ENCODE measurements at regions not wholly inside any gene's neighbourhood (a gene's known extent, or its start where the extent isn't known, plus 50 kb on each side); places are given as distances from the start of the nearest gene placed in this dataset.
"Not testable (repeated sequence)": the region's sequence is repeated elsewhere in the genome, so short reads cannot be mapped to it uniquely, and the experiment has no call there.

- DNase-seq (ENCODE audit: low spot score); H3K27ac ChIP-seq (ENCODE audit: extremely low read length, insufficient read depth, low read length); H3K4me1 ChIP-seq (ENCODE audit: insufficient read depth, low read length); intact Hi-C loops (cut with micrococcal nuclease; ENCODE audit: unreplicated experiment); H3K4me3 ChIP-seq (replicated peaks in 1 of 3; ENCODE audit: insufficient read depth in 1 of 3, low read depth in 2 of 3, low read length in 3 of 3); H2AFZ ChIP-seq (ENCODE audit: low read length); H3K36me3 ChIP-seq (replicated peaks in 1 of 2; ENCODE audit: control insufficient read depth in 1 of 2, insufficient read depth in 2 of 2, low read length in 2 of 2); H3K79me2 ChIP-seq (ENCODE audit: insufficient read depth, low read length); H4K20me1 ChIP-seq (ENCODE audit: insufficient read depth, low read length); FAIRE-seq; H3K27me3 ChIP-seq (ENCODE audit: control insufficient read depth in 1 of 2, insufficient read depth in 2 of 2, low read length in 2 of 2); POLR2A ChIA-PET; ATAC-seq; CTCF ChIA-PET (ENCODE audit: low intra/inter-chr PET ratio, low total read pairs); H3K9ac ChIP-seq (ENCODE audit: insufficient read depth, low read depth, low read length); in situ Hi-C loops (cut with HindIII; ENCODE audit: extremely low pct_ligation_motif_present, low pct_unique_long_range_greater_than_20kb); BruUV-seq (replicated peaks); H3K9me3 ChIP-seq (ENCODE audit: low read length); H3K4me2 ChIP-seq (ENCODE audit: low read depth, low read length): not testable (repeated sequence)
Observed at GRCh38 chrY:3120716-3121115, 185.5 kb downstream of the ZFY start.

DNA sequence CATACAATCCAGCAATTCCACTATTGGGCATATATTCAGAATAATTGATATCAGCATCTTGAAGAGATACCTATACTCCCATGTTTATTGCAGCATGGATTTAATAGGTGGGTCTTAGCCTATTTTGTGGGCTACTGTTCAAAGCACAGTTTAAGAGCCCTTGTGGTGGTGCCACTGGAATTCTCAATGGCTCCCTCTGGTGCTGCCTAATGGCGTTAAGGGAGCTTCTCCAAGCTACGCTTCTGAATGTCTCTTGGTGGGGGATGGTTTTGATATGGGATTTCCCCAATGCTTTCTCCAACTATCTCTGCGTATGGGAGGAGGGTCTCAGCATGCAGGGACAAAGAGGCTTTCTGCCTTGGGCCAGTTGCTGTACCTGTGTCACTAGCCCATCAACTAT is 188.3 kb downstream of the ZFY start:
- H3K4me1 ChIP-seq (ENCODE audit: insufficient read depth, low read length); H3K4me3 ChIP-seq (replicated peaks in 1 of 3; ENCODE audit: insufficient read depth in 1 of 3, low read depth in 2 of 3, low read length in 3 of 3); CTCF ChIA-PET (ENCODE audit: low intra/inter-chr PET ratio, low total read pairs); intact Hi-C loops (cut with micrococcal nuclease; ENCODE audit: unreplicated experiment); H3K79me2 ChIP-seq (ENCODE audit: insufficient read depth, low read length); H3K9ac ChIP-seq (ENCODE audit: insufficient read depth, low read depth, low read length); H3K4me2 ChIP-seq (ENCODE audit: low read depth, low read length); DNase-seq (ENCODE audit: low spot score); BruUV-seq (replicated peaks); H3K36me3 ChIP-seq (replicated peaks in 1 of 2; ENCODE audit: control insufficient read depth in 1 of 2, insufficient read depth in 2 of 2, low read length in 2 of 2); in situ Hi-C loops (cut with HindIII; ENCODE audit: extremely low pct_ligation_motif_present, low pct_unique_long_range_greater_than_20kb); H4K20me1 ChIP-seq (ENCODE audit: insufficient read depth, low read length); FAIRE-seq; H3K27me3 ChIP-seq (ENCODE audit: control insufficient read depth in 1 of 2, insufficient read depth in 2 of 2, low read length in 2 of 2); H3K27ac ChIP-seq (ENCODE audit: extremely low read length, insufficient read depth, low read length); POLR2A ChIA-PET; H3K9me3 ChIP-seq (ENCODE audit: low read length); H2AFZ ChIP-seq (ENCODE audit: low read length): not testable (repeated sequence)
- 17% methylated on average over 3 of the region's 3 CpGs for WGBS (ENCODE audit: low lambda C conversion rate)
- peak; percentile 68; the same call in 2 of the 3 replicates for ATAC-seq
- 0 out of 2 replicates have a peak, but pooled peaks have one; percentile 14 for TF ChIP-seq STAG1 (CRISPR knock-in tag; IDR thresholded peaks at IDR 0.05)

DNA sequence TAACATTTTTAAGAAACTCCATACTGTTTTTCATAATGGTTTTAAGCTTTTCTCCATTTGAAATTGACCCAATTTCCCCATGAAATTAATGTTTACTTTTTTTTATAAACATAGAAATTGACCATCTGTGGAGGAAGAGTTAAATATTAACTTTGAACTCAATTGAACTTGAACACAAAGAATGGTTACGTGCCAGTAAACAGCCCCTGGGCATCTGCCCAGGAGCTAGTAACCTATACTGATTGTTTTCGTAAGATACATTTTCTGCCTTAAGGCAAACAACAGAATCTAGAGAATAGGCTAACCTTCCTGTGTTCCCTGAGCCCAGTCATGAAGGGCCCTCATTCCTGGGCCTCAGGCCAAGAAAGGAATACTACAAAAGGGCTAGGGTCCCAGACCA is 235.9 kb downstream of the ZFY start:
- FAIRE-seq; H4K20me1 ChIP-seq (ENCODE audit: insufficient read depth, low read length); H3K4me1 ChIP-seq (ENCODE audit: insufficient read depth, low read length); H3K36me3 ChIP-seq (replicated peaks in 1 of 2; ENCODE audit: control insufficient read depth in 1 of 2, insufficient read depth in 2 of 2, low read length in 2 of 2); DNase-seq (ENCODE audit: low spot score); H3K4me2 ChIP-seq (ENCODE audit: low read depth, low read length); BruUV-seq (replicated peaks); H2AFZ ChIP-seq (ENCODE audit: low read length); intact Hi-C loops (cut with micrococcal nuclease; ENCODE audit: unreplicated experiment); POLR2A ChIA-PET; H3K9ac ChIP-seq (ENCODE audit: insufficient read depth, low read depth, low read length); H3K79me2 ChIP-seq (ENCODE audit: insufficient read depth, low read length); H3K27ac ChIP-seq (ENCODE audit: extremely low read length, insufficient read depth, low read length); H3K9me3 ChIP-seq (ENCODE audit: low read length); H3K4me3 ChIP-seq (replicated peaks in 1 of 3; ENCODE audit: insufficient read depth in 1 of 3, low read depth in 2 of 3, low read length in 3 of 3); CTCF ChIA-PET (ENCODE audit: low intra/inter-chr PET ratio, low total read pairs); in situ Hi-C loops (cut with HindIII; ENCODE audit: extremely low pct_ligation_motif_present, low pct_unique_long_range_greater_than_20kb); H3K27me3 ChIP-seq (ENCODE audit: control insufficient read depth in 1 of 2, insufficient read depth in 2 of 2, low read length in 2 of 2); TF ChIP-seq FOXP1 (IDR thresholded peaks at IDR 0.05): not testable (repeated sequence)
- 0 out of 2 replicates have a peak, but pooled peaks have one; percentile 41 for TF ChIP-seq RXRB (CRISPR knock-in tag; IDR thresholded peaks at IDR 0.05; ENCODE audit: borderline replicate concordance)
- TF ChIP-seq FOXP1 (CRISPR knock-in tag; IDR thresholded peaks at IDR 0.05) = 0 out of 2 replicates have a peak, but pooled peaks have one; percentile 8
- TF ChIP-seq ZNF792 (CRISPR knock-in tag; IDR thresholded peaks at IDR 0.05) = peak; percentile 64; the same call in 1 of the 2 replicates
- WGBS (ENCODE audit: low lambda C conversion rate) = 0% methylated on average over 2 of the region's 2 CpGs
- ATAC-seq = peak; percentile 32; the same call in 1 of the 3 replicates
